ENCODE measurements at regions not wholly inside any gene's neighbourhood (a gene's known extent, or its start where the extent isn't known, plus 50 kb on each side); places are given as distances from the start of the nearest gene placed in this dataset.

DNA sequence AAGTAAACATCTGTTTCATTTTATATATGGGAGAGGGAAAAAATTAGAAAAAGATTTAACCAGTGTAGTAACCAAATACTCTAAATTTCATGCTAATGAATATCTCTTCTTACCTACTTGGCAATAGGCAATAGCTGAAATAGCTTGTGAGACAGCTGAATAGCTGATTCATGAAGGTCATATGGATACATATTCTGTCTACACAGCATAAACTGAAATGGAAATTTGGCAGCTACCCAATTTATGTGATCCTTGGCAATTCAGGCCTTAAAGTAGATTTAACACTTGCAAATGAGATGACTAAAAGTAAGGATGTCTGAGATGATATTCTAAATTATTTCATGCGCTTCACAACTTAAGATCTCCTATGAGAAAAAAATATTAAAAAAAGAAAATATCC is 261.2 kb upstream of the SEMA3A start:
- intact Hi-C loops (cut with micrococcal nuclease; ENCODE audit: unreplicated experiment): no loop called here
- no peak overlapping the region for H3K4me3 ChIP-seq (ENCODE audit: low read depth, low read length)
- no peaks in the 10 kb centered on the region for H3K36me3 Mint-ChIP-seq (ENCODE audit: insufficient read depth, unreplicated experiment)
- H3K27me3 Mint-ChIP-seq (ENCODE audit: insufficient read depth, unreplicated experiment): no peaks in the 10 kb centered on the region
- H3K4me1 Mint-ChIP-seq (ENCODE audit: low read depth, unreplicated experiment): no peaks in the 10 kb centered on the region
- POLR2A ChIA-PET: no interaction called here
- H3K9me3 ChIP-seq: no peaks in the 10 kb centered on the region
- no peaks in the 10 kb centered on the region for H3K4me1 ChIP-seq
- no peak overlapping the region for H3K27ac Mint-ChIP-seq (ENCODE audit: unreplicated experiment)
- no peaks in the 10 kb centered on the region for H3K36me3 ChIP-seq (ENCODE audit: control insufficient read depth, insufficient read depth, low read length)
- H3K9me3 Mint-ChIP-seq (ENCODE audit: unreplicated experiment): no peaks in the 10 kb centered on the region
- no peak overlapping the region for H3K4me3 Mint-ChIP-seq (ENCODE audit: unreplicated experiment)
- no peak for DNase-seq
- CTCF ChIA-PET: no interaction called here
- no TSS peak for BruUV-seq (replicated peaks)
- H3K27me3 ChIP-seq (replicated peaks; ENCODE audit: control insufficient read depth, insufficient read depth, low read length): no peaks in the 10 kb centered on the region
- TF ChIP-seq, protein P1, sequence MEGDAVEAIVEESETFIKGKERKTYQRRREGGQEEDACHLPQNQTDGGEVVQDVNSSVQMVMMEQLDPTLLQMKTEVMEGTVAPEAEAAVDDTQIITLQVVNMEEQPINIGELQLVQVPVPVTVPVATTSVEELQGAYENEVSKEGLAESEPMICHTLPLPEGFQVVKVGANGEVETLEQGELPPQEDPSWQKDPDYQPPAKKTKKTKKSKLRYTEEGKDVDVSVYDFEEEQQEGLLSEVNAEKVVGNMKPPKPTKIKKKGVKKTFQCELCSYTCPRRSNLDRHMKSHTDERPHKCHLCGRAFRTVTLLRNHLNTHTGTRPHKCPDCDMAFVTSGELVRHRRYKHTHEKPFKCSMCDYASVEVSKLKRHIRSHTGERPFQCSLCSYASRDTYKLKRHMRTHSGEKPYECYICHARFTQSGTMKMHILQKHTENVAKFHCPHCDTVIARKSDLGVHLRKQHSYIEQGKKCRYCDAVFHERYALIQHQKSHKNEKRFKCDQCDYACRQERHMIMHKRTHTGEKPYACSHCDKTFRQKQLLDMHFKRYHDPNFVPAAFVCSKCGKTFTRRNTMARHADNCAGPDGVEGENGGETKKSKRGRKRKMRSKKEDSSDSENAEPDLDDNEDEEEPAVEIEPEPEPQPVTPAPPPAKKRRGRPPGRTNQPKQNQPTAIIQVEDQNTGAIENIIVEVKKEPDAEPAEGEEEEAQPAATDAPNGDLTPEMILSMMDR (IDR thresholded peaks at IDR 0.05; ENCODE audit: insufficient read depth in 1 of 2, low read depth in 1 of 2, low read length in 1 of 2, severe bottlenecking in 1 of 2, unreplicated experiment in 1 of 2): no peak

DNA sequence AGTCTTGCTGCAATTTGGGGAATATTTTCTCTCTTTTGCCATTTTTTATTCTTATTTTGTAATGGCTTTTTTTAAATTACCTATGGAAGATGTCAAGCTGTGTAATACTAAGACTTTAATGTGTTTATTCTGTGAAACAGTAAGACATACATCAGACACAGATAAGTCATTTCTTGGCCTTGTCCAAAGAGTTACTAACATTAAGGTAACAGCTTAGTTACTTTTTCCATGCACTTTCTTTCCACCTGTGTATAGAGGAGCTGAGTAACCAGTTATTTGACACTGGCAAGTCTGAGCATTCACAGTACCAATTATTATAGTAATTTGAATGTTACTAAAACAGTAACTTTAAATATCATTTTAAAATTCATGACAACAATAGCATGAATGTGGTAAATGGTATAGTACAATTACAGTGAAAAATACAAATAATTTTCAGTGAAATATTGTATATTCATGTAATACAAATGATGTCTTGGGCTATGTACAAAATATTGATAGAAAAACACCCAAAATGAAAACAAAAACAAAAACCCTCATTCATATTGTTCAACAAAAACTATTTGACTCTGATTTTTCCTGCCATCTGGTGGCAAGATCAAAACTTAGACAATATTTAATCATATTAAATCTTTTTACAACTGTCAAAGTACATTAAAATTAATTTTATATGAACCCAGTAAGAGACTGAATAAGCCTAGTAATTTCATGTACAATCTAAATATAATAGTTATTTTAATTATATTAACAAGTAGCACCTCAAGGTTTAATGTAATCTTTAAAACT is 259.8 kb upstream of the SEMA3A start:
- no peaks in the 10 kb centered on the region for H3K9me3 Mint-ChIP-seq (ENCODE audit: unreplicated experiment)
- intact Hi-C loops (cut with micrococcal nuclease; ENCODE audit: unreplicated experiment): loop anchor here (1.0 kb wide), 2 partner anchors 478 to 518 kb away; no protein-coding TSS in a partner anchor
- ChIA-PET POLR2A (no interaction called here), CTCF (no interaction called here)
- H3K36me3 Mint-ChIP-seq (ENCODE audit: insufficient read depth, unreplicated experiment): no peaks in the 10 kb centered on the region
- Histone ChIP-seq H3K36me3 (ENCODE audit: control insufficient read depth, insufficient read depth, low read length) (no peaks in the 10 kb centered on the region), H3K27me3 (replicated peaks; ENCODE audit: control insufficient read depth, insufficient read depth, low read length) (no peaks in the 10 kb centered on the region), H3K4me1 (no peaks in the 10 kb centered on the region), H3K9me3 (no peaks in the 10 kb centered on the region), H3K4me3 (ENCODE audit: low read depth, low read length) (no peak overlapping the region)
- no peaks in the 10 kb centered on the region for H3K4me1 Mint-ChIP-seq (ENCODE audit: low read depth, unreplicated experiment)
- no peak for DNase-seq
- no peak overlapping the region for H3K4me3 Mint-ChIP-seq (ENCODE audit: unreplicated experiment)
- no peak overlapping the region for H3K27ac Mint-ChIP-seq (ENCODE audit: unreplicated experiment)
- no TSS peak for BruUV-seq (replicated peaks)
- TF ChIP-seq, protein P1 (IDR thresholded peaks at IDR 0.05; ENCODE audit: insufficient read depth in 1 of 2, low read depth in 1 of 2, low read length in 1 of 2, severe bottlenecking in 1 of 2, unreplicated experiment in 1 of 2): no peak
- H3K27me3 Mint-ChIP-seq (ENCODE audit: insufficient read depth, unreplicated experiment): no peaks in the 10 kb centered on the region

GRCh38 chr7:84452618-84453017 is 258.0 kb upstream of the SEMA3A start:
- CTCF ChIA-PET: no interaction called here

More at GRCh38 chr7:84452618-84453017, 258.0 kb upstream of the SEMA3A start:
- intact Hi-C loops (cut with micrococcal nuclease; ENCODE audit: unreplicated experiment): no loop called here
- no peaks in the 10 kb centered on the region for H3K36me3 Mint-ChIP-seq (ENCODE audit: insufficient read depth, unreplicated experiment)
- no peaks in the 10 kb centered on the region for H3K4me1 Mint-ChIP-seq (ENCODE audit: low read depth, unreplicated experiment)
- POLR2A ChIA-PET: no interaction called here
- Histone ChIP-seq H3K36me3 (ENCODE audit: control insufficient read depth, insufficient read depth, low read length) (no peaks in the 10 kb centered on the region), H3K9me3 (no peaks in the 10 kb centered on the region), H3K27me3 (replicated peaks; ENCODE audit: control insufficient read depth, insufficient read depth, low read length) (no peaks in the 10 kb centered on the region), H3K4me3 (ENCODE audit: low read depth, low read length) (no peak overlapping the region), H3K4me1 (no peaks in the 10 kb centered on the region)
- no peak for DNase-seq
- no peak overlapping the region for H3K4me3 Mint-ChIP-seq (ENCODE audit: unreplicated experiment)
- no peaks in the 10 kb centered on the region for H3K27me3 Mint-ChIP-seq (ENCODE audit: insufficient read depth, unreplicated experiment)
- H3K27ac Mint-ChIP-seq (ENCODE audit: unreplicated experiment): no peak overlapping the region
- no peaks in the 10 kb centered on the region for H3K9me3 Mint-ChIP-seq (ENCODE audit: unreplicated experiment)
- TF ChIP-seq, protein P1 (IDR thresholded peaks at IDR 0.05; ENCODE audit: insufficient read depth in 1 of 2, low read depth in 1 of 2, low read length in 1 of 2, severe bottlenecking in 1 of 2, unreplicated experiment in 1 of 2): no peak
- no TSS peak for BruUV-seq (replicated peaks)

All from Caco-2 (cell line).